ENCODE measurements at regions not wholly inside any gene's neighbourhood (a gene's known extent, or its start where the extent isn't known, plus 50 kb on each side); places are given as distances from the start of the nearest gene placed in this dataset.

GRCh38 chr5:135729321-135729786, 105.1 kb upstream of the SLC25A48 start:
- DNase-seq (ENCODE audit: low spot score): no peak

GRCh38 chr5:135724617-135725016, 109.8 kb upstream of the SLC25A48 start:
- Histone ChIP-seq H2BK12ac (ENCODE audit: low read length) (no peak overlapping the region), H3K9ac (ENCODE audit: low read depth, low read length, poor library complexity) (no peak overlapping the region), H2BK5ac (ENCODE audit: low read length) (no peak overlapping the region), H2AK5ac (ENCODE audit: low read depth, low read length) (no peak overlapping the region), H3K4me3 (ENCODE audit: low read length in 2 of 2) (no peak overlapping the region), H3K23ac (ENCODE audit: low read depth, low read length, poor library complexity) (no peak overlapping the region), H3K4ac (ENCODE audit: low read length) (no peak overlapping the region), H2AFZ (ENCODE audit: low read length) (no peak overlapping the region), H3K79me1 (ENCODE audit: low read depth, low read length) (no peaks in the 10 kb centered on the region), H3K4me1 (ENCODE audit: control insufficient read depth in 2 of 2, insufficient read depth in 1 of 2, low read depth in 1 of 2, low read length in 2 of 2) (peaks cover 0 to 3% of the 10 kb centered on the region in 2 donors), H3K27ac (replicated peaks; ENCODE audit: low read length) (no peak overlapping the region), H4K91ac (ENCODE audit: low read depth, low read length, poor library complexity) (no peak overlapping the region), H3K36me3 (replicated peaks in 1 of 2; ENCODE audit: control insufficient read depth in 2 of 2, insufficient read depth in 2 of 2, low read length in 2 of 2) (no peaks in the 10 kb centered on the region), H3K18ac (ENCODE audit: low read length) (no peak overlapping the region), H4K8ac (ENCODE audit: low read depth, low read length) (no peak overlapping the region), H3K4me2 (ENCODE audit: insufficient read depth, low read length, poor library complexity, severe bottlenecking) (no peak overlapping the region), H3K27me3 (ENCODE audit: control insufficient read depth in 3 of 3, insufficient read depth in 3 of 3, low read depth in 1 of 3, low read length in 3 of 3) (no peaks in the 10 kb centered on the region), H2BK120ac (ENCODE audit: low read depth, low read length) (no peak overlapping the region), H3K9me3 (replicated peaks in 1 of 2; ENCODE audit: control insufficient read depth in 2 of 2, insufficient read depth in 1 of 2, low read depth in 1 of 2, low read length in 2 of 2) (no peaks in the 10 kb centered on the region), H2BK15ac (ENCODE audit: low read length) (no peak overlapping the region), H3K14ac (ENCODE audit: low read length) (no peak overlapping the region)
- no peak for DNase-seq (ENCODE audit: low spot score)
- WGBS, 2 donors (ENCODE audit: extremely low coverage in 2 of 2, insufficient read length in 2 of 2, insufficient replicate concordance in 1 of 2): no CpG with 5 or more reads among the region's 2 CpGs

More at GRCh38 chr5:135729321-135729786, 105.1 kb upstream of the SLC25A48 start:
- Histone ChIP-seq H3K79me1 (ENCODE audit: low read depth, low read length) (no peaks in the 10 kb centered on the region), H3K4ac (ENCODE audit: low read length) (no peak overlapping the region), H2AFZ (ENCODE audit: low read length) (no peak overlapping the region), H3K23ac (ENCODE audit: low read depth, low read length, poor library complexity) (no peak overlapping the region), H2BK15ac (ENCODE audit: low read length) (no peak overlapping the region), H3K27ac (replicated peaks; ENCODE audit: low read length) (no peak overlapping the region), H3K27me3 (ENCODE audit: control insufficient read depth in 3 of 3, insufficient read depth in 3 of 3, low read depth in 1 of 3, low read length in 3 of 3) (no peaks in the 10 kb centered on the region), H3K4me1 (ENCODE audit: control insufficient read depth in 2 of 2, insufficient read depth in 1 of 2, low read depth in 1 of 2, low read length in 2 of 2) (no peaks in the 10 kb centered on the region), H4K91ac (ENCODE audit: low read depth, low read length, poor library complexity) (no peak overlapping the region), H3K4me2 (ENCODE audit: insufficient read depth, low read length, poor library complexity, severe bottlenecking) (no peak overlapping the region), H3K14ac (ENCODE audit: low read length) (no peak overlapping the region), H2BK12ac (ENCODE audit: low read length) (no peak overlapping the region), H3K36me3 (replicated peaks in 1 of 2; ENCODE audit: control insufficient read depth in 2 of 2, insufficient read depth in 2 of 2, low read length in 2 of 2) (no peaks in the 10 kb centered on the region), H3K4me3 (ENCODE audit: low read length in 2 of 2) (no peak overlapping the region), H3K18ac (ENCODE audit: low read length) (no peak overlapping the region), H2BK120ac (ENCODE audit: low read depth, low read length) (no peak overlapping the region), H2AK5ac (ENCODE audit: low read depth, low read length) (no peak overlapping the region), H3K9me3 (replicated peaks in 1 of 2; ENCODE audit: control insufficient read depth in 2 of 2, insufficient read depth in 1 of 2, low read depth in 1 of 2, low read length in 2 of 2) (no peaks in the 10 kb centered on the region), H2BK5ac (ENCODE audit: low read length) (no peak overlapping the region), H3K9ac (ENCODE audit: low read depth, low read length, poor library complexity) (no peak overlapping the region), H4K8ac (ENCODE audit: low read depth, low read length) (no peak overlapping the region)
- WGBS, 2 donors (ENCODE audit: extremely low coverage in 2 of 2, insufficient read length in 2 of 2, insufficient replicate concordance in 1 of 2): no CpG with 5 or more reads among the region's 1 CpG

DNA sequence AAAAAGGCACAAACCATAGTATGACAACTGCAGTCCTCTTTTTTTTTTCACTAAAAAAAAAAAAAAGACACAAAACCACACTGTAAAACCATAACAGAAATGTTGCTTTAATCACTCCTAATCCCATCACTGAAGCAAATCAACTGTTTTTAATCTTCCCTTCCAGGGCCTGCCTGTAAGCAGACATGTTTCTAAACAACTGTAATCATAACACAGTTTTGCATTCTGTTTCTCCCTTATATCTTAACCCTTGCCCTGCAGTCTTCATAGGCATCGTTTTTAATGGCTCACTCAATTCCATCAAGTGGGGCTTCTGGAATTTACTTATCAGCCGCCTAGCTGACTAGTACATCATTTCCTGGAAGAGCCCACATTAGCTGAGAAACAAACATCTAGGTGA, 111.0 kb upstream of the SLC25A48 start:
- H2BK5ac ChIP-seq (ENCODE audit: low read length): no peak overlapping the region
- no peak overlapping the region for H3K23ac ChIP-seq (ENCODE audit: low read depth, low read length, poor library complexity)
- WGBS, 2 donors (ENCODE audit: extremely low coverage in 2 of 2, insufficient read length in 2 of 2, insufficient replicate concordance in 1 of 2): no CpG with 5 or more reads among the region's 2 CpGs
- no peak overlapping the region for H2BK15ac ChIP-seq (ENCODE audit: low read length)
- H4K91ac ChIP-seq (ENCODE audit: low read depth, low read length, poor library complexity): no peak overlapping the region
- no peak overlapping the region for H3K9ac ChIP-seq (ENCODE audit: low read depth, low read length, poor library complexity)
- no peak overlapping the region for H2AFZ ChIP-seq (ENCODE audit: low read length)
- no peaks in the 10 kb centered on the region for H3K36me3 ChIP-seq (replicated peaks in 1 of 2; ENCODE audit: control insufficient read depth in 2 of 2, insufficient read depth in 2 of 2, low read length in 2 of 2)
- H2BK120ac ChIP-seq (ENCODE audit: low read depth, low read length): no peak overlapping the region
- no peak overlapping the region for H2BK12ac ChIP-seq (ENCODE audit: low read length)
- H3K4me3 ChIP-seq (ENCODE audit: low read length in 2 of 2): no peak overlapping the region
- H3K27me3 ChIP-seq (ENCODE audit: control insufficient read depth in 3 of 3, insufficient read depth in 3 of 3, low read depth in 1 of 3, low read length in 3 of 3): no peaks in the 10 kb centered on the region
- no peak for DNase-seq (ENCODE audit: low spot score)
- no peak overlapping the region for H3K4ac ChIP-seq (ENCODE audit: low read length)
- no peak overlapping the region for H3K14ac ChIP-seq (ENCODE audit: low read length)
- no peaks in the 10 kb centered on the region for H3K79me1 ChIP-seq (ENCODE audit: low read depth, low read length)
- no peak overlapping the region for H3K27ac ChIP-seq (replicated peaks; ENCODE audit: low read length)
- H3K4me2 ChIP-seq (ENCODE audit: insufficient read depth, low read length, poor library complexity, severe bottlenecking): no peak overlapping the region
- H2AK5ac ChIP-seq (ENCODE audit: low read depth, low read length): no peak overlapping the region
- no peak overlapping the region for H3K18ac ChIP-seq (ENCODE audit: low read length)
- no peak overlapping the region for H4K8ac ChIP-seq (ENCODE audit: low read depth, low read length)
- H3K4me1 ChIP-seq (ENCODE audit: control insufficient read depth in 2 of 2, insufficient read depth in 1 of 2, low read depth in 1 of 2, low read length in 2 of 2): peaks cover 0 to 3% of the 10 kb centered on the region in 2 donors
- no peaks in the 10 kb centered on the region for H3K9me3 ChIP-seq (replicated peaks in 1 of 2; ENCODE audit: control insufficient read depth in 2 of 2, insufficient read depth in 1 of 2, low read depth in 1 of 2, low read length in 2 of 2)

- Histone ChIP-seq H3K27ac (replicated peaks; ENCODE audit: low read length) (no peak overlapping the region), H3K4ac (ENCODE audit: low read length) (no peak overlapping the region), H3K14ac (ENCODE audit: low read length) (no peak overlapping the region), H3K4me2 (ENCODE audit: insufficient read depth, low read length, poor library complexity, severe bottlenecking) (no peak overlapping the region), H3K4me1 (ENCODE audit: control insufficient read depth in 2 of 2, insufficient read depth in 1 of 2, low read depth in 1 of 2, low read length in 2 of 2) (peaks cover 0 to 3% of the 10 kb centered on the region in 2 donors), H3K23ac (ENCODE audit: low read depth, low read length, poor library complexity) (no peak overlapping the region), H2BK12ac (ENCODE audit: low read length) (no peak overlapping the region), H2AK5ac (ENCODE audit: low read depth, low read length) (no peak overlapping the region), H2AFZ (ENCODE audit: low read length) (no peak overlapping the region), H3K18ac (ENCODE audit: low read length) (no peak overlapping the region), H3K9ac (ENCODE audit: low read depth, low read length, poor library complexity) (no peak overlapping the region), H3K27me3 (ENCODE audit: control insufficient read depth in 3 of 3, insufficient read depth in 3 of 3, low read depth in 1 of 3, low read length in 3 of 3) (no peaks in the 10 kb centered on the region), H3K36me3 (replicated peaks in 1 of 2; ENCODE audit: control insufficient read depth in 2 of 2, insufficient read depth in 2 of 2, low read length in 2 of 2) (no peaks in the 10 kb centered on the region), H2BK120ac (ENCODE audit: low read depth, low read length) (no peak overlapping the region), H2BK15ac (ENCODE audit: low read length) (no peak overlapping the region), H3K79me1 (ENCODE audit: low read depth, low read length) (no peaks in the 10 kb centered on the region), H4K8ac (ENCODE audit: low read depth, low read length) (no peak overlapping the region), H3K4me3 (ENCODE audit: low read length in 2 of 2) (no peak overlapping the region), H3K9me3 (replicated peaks in 1 of 2; ENCODE audit: control insufficient read depth in 2 of 2, insufficient read depth in 1 of 2, low read depth in 1 of 2, low read length in 2 of 2) (no peaks in the 10 kb centered on the region), H2BK5ac (ENCODE audit: low read length) (no peak overlapping the region), H4K91ac (ENCODE audit: low read depth, low read length, poor library complexity) (no peak overlapping the region)
- DNase-seq (ENCODE audit: low spot score): no peak
- WGBS, 2 donors (ENCODE audit: extremely low coverage in 2 of 2, insufficient read length in 2 of 2, insufficient replicate concordance in 1 of 2): no CpG with 5 or more reads among the region's 1 CpG
Measured at GRCh38 chr5:135721548-135722090, 112.8 kb upstream of the SLC25A48 start.

All from neuronal stem cell (in vitro differentiated cells).